Activated naive CD8-positive, alpha-beta T cell treated with anti-CD3 and anti-CD28 coated beads for 36 hours (primary cell): ENCODE measurements at regions not wholly inside any gene's neighbourhood (a gene's known extent, or its start where the extent isn't known, plus 50 kb on each side); places are given as distances from the start of the nearest gene placed in this dataset.
A peak's percentile ranks its signal among the peaks of the same experiment; 100 is the strongest.

ENCODE experiments used
- DNase-seq: peaks from one replicate; pipeline ENCODE4 v3.0.0; 2021
- H3K27ac Mint-ChIP-seq: one replicate; pipeline ENCODE4 v1.8.0; 2022; ENCODE audit warnings: mild to moderate bottlenecking, moderate library complexity, mixed read lengths
- H3K27me3 Mint-ChIP-seq: one replicate; pipeline ENCODE4 v1.8.0; 2022; ENCODE audit warnings: mild to moderate bottlenecking, mixed read lengths
- H3K36me3 Mint-ChIP-seq: one replicate; pipeline ENCODE4 v1.8.0; 2021; ENCODE audit warnings: mild to moderate bottlenecking, mixed read lengths
- H3K4me1 Mint-ChIP-seq: one replicate; pipeline ENCODE4 v1.8.0; 2021; ENCODE audit warnings: mixed read lengths
- H3K4me3 Mint-ChIP-seq: one replicate; pipeline ENCODE4 v1.8.0; 2022; ENCODE audit warnings: mild to moderate bottlenecking, moderate library complexity, mixed read lengths
- H3K9me3 Mint-ChIP-seq: one replicate; pipeline ENCODE4 v1.8.0; 2022; ENCODE audit warnings: mixed read lengths

GRCh38 chr3:158882445-158882844 is 80.6 kb downstream of the MFSD1 start:
- no peak for DNase-seq
- Mint-ChIP-seq H3K27ac (no peak overlapping the region), H3K4me1 (no peaks in the 10 kb centered on the region), H3K4me3 (no peak overlapping the region), H3K36me3 (no peaks in the 10 kb centered on the region), H3K9me3 (peaks cover 14% of the 10 kb centered on the region), H3K27me3 (no peaks in the 10 kb centered on the region)

DNA sequence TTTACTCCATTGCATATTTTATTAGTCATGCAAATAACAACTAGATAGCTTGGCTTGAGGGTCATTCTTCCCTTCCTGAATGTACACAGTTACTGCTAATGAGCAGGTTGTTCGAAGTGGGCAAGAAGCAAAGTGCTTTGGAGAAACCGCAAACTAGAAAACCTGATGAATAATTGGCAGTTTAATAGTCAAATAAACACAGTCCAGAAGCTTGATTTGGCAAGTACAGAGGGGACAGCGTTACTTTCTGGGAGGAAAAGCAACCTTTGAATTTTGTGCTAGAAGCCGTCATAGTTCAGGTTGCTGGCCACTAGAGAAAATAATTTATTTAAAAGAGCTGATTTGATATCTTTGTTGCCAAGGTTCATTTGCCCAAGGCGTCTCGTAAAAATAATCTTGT is 94.9 kb downstream of the MFSD1 start:
- no peak overlapping the region for H3K4me3 Mint-ChIP-seq
- H3K4me1 Mint-ChIP-seq, result no peaks in the 10 kb centered on the region
- H3K36me3 Mint-ChIP-seq, result no peaks in the 10 kb centered on the region
- DNase-seq, result no peak
- no peak overlapping the region for H3K27ac Mint-ChIP-seq
- no peaks in the 10 kb centered on the region for H3K27me3 Mint-ChIP-seq
- no peaks in the 10 kb centered on the region for H3K9me3 Mint-ChIP-seq

- no peaks in the 10 kb centered on the region for H3K9me3 Mint-ChIP-seq
- no peak for DNase-seq
Observed at GRCh38 chr3:158906749-158907148, 104.9 kb downstream of the MFSD1 start.

GRCh38 chr3:158908187-158908734 is 106.4 kb downstream of the MFSD1 start:
- DNase-seq, result no peak
- no peak overlapping the region for H3K4me3 Mint-ChIP-seq
- H3K36me3 Mint-ChIP-seq, result no peaks in the 10 kb centered on the region
- H3K27me3 Mint-ChIP-seq, result peaks cover 7% of the 10 kb centered on the region
- H3K9me3 Mint-ChIP-seq, result no peaks in the 10 kb centered on the region
- H3K4me1 Mint-ChIP-seq, result no peaks in the 10 kb centered on the region
- no peak overlapping the region for H3K27ac Mint-ChIP-seq

More at GRCh38 chr3:158906749-158907148, 104.9 kb downstream of the MFSD1 start:
- Mint-ChIP-seq H3K4me1 (no peaks in the 10 kb centered on the region), H3K4me3 (no peak overlapping the region), H3K36me3 (no peaks in the 10 kb centered on the region), H3K27me3 (peaks cover 7% of the 10 kb centered on the region), H3K27ac (no peak overlapping the region)

DNA sequence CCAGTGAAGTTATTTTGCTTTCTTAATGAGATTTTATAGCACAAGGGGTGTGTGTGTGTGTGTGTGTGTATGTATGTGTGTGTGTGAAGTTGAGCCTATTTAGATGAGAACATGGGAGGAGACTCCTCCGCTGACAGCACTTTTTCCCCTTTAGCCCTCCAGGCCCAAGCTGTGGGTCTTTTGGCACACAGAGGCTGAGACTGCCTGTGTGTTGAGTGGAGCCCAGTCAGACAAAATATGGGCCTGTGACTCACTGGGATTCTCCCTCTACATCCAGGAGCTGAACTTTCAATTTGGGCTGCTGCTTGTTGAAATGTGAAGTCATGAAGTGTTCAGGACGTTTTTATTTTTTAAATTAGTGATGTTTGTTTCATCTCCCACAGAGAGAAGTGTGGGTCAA is 108.0 kb downstream of the MFSD1 start:
- H3K9me3 Mint-ChIP-seq, result no peaks in the 10 kb centered on the region
- no peaks in the 10 kb centered on the region for H3K36me3 Mint-ChIP-seq
- no peak for DNase-seq
- H3K4me1 Mint-ChIP-seq, result no peaks in the 10 kb centered on the region
- no peak overlapping the region for H3K27ac Mint-ChIP-seq
- peaks cover 7% of the 10 kb centered on the region for H3K27me3 Mint-ChIP-seq
- H3K4me3 Mint-ChIP-seq, result no peak overlapping the region

GRCh38 chr3:158911586-158911985 is 109.7 kb downstream of the MFSD1 start:
- H3K4me1 Mint-ChIP-seq, result no peaks in the 10 kb centered on the region

DNA sequence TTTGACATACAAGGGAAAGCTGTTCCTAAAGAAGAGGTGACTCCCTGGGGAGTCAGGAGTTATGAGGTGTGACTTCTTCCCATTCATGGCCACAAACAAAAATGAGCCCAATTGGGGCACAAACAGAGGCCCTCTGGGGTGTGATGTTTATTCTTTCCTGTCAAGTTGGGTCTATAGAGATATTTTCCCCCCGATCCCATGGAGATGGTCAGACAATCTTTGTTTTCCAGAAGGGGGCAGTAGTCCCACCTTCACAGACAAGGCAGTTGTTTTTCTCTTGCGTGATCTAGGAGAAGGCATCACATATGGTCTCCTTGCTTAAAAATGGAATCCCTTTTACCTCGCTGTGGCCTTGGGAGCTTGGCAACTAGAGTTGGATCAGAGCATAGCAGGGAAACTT is 110.3 kb downstream of the MFSD1 start:
- H3K27ac Mint-ChIP-seq, result no peak overlapping the region
- no peak overlapping the region for H3K4me3 Mint-ChIP-seq
- H3K9me3 Mint-ChIP-seq, result no peaks in the 10 kb centered on the region
- DNase-seq, result no peak
- H3K27me3 Mint-ChIP-seq, result no peaks in the 10 kb centered on the region
- H3K36me3 Mint-ChIP-seq, result no peaks in the 10 kb centered on the region
- no peaks in the 10 kb centered on the region for H3K4me1 Mint-ChIP-seq

More at GRCh38 chr3:158911586-158911985, 109.7 kb downstream of the MFSD1 start:
- DNase-seq, result no peak
- H3K27me3 Mint-ChIP-seq, result peaks cover 2% of the 10 kb centered on the region
- no peaks in the 10 kb centered on the region for H3K9me3 Mint-ChIP-seq
- H3K4me3 Mint-ChIP-seq, result no peak overlapping the region
- H3K27ac Mint-ChIP-seq, result no peak overlapping the region
- H3K36me3 Mint-ChIP-seq, result no peaks in the 10 kb centered on the region

DNA sequence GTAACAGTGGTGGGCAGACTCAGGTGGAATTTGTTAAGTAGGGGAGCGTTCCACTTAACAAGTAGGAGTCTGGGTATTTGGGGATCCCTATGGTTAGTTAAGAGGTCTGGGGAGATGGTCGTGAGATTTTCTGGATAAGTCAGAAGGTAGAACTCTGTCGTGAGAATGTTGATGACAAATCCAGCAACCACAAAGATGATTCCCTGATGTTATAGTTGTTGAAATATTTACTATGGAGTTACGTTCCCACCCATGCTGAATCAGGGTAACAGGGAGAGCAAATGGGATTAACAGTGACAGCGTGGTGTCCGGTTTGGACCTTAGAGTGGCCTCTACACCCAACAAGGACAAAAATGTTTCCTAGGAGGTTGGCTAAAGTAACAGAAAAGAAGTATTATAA is 110.8 kb downstream of the MFSD1 start:
- no peak for DNase-seq
- Mint-ChIP-seq H3K9me3 (no peaks in the 10 kb centered on the region), H3K4me1 (no peaks in the 10 kb centered on the region), H3K27me3 (no peaks in the 10 kb centered on the region), H3K36me3 (no peaks in the 10 kb centered on the region), H3K27ac (no peak overlapping the region), H3K4me3 (no peak overlapping the region)

DNA sequence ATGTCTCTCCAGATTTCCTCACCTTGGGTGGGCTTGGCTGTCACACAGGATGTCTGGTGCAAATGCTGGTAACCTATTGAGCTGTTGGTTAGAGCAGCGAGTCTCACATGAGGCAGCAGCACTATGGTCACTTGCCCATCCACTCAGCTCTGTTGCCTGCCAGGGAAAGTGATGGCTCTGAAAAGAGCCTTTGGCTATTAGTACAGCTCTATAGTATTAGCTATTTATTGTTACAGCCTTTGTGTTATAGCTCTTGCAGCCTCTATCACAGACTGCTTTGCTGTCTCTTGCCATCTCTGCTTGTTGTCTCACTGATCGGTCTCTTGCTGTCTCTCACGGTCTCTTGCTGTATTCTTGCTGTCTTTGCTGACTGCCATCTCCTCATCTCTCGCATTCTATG is 114.3 kb downstream of the MFSD1 start:
- no peaks in the 10 kb centered on the region for H3K4me1 Mint-ChIP-seq
- DNase-seq, result no peak
- H3K27me3 Mint-ChIP-seq, result no peaks in the 10 kb centered on the region
- H3K27ac Mint-ChIP-seq, result no peak overlapping the region
- H3K36me3 Mint-ChIP-seq, result no peaks in the 10 kb centered on the region
- H3K4me3 Mint-ChIP-seq, result no peak overlapping the region
- no peaks in the 10 kb centered on the region for H3K9me3 Mint-ChIP-seq

DNA sequence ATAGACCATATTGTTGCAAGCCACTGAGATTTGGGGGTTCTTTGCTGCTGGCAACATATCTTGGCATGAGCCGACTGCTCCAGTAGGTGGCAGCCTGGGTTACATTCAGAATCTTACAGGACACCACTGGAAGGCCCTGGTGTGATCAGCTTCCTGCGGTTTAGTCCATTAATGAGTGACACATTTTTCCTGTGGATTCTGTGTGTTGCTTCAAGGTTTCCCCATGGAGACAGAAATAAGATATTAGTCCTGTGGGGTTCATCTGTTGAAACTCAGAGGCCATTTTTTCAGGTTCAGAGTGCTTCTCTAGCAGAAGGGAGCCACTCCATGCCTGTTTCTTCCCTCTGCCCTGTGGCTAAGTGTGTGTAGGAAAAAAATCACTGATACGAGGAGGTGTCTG is 116.2 kb downstream of the MFSD1 start:
- H3K27ac Mint-ChIP-seq, result no peak overlapping the region
- H3K4me1 Mint-ChIP-seq, result no peaks in the 10 kb centered on the region
- H3K36me3 Mint-ChIP-seq, result no peaks in the 10 kb centered on the region
- no peak overlapping the region for H3K4me3 Mint-ChIP-seq
- peak; percentile 12 for DNase-seq
- no peaks in the 10 kb centered on the region for H3K27me3 Mint-ChIP-seq
- H3K9me3 Mint-ChIP-seq, result no peaks in the 10 kb centered on the region

DNA sequence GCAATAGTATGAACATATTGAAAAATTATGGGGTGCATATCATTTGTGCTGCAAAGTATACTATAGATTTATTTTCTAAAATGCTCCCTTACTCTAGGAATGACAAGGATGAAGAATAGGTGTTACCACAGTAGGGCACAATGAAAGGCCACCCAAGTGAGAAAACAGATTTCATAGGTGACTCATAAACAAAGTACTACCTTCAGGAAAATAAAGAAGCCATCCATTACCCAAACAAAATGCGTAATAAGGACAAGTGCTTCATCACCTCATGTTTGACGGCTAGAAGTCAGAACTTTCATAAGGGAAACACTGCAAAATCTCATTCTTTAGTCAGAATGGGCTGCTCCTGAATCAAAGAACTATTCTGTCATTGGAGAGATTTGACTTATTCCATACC is 116.6 kb downstream of the MFSD1 start:
- no peaks in the 10 kb centered on the region for H3K36me3 Mint-ChIP-seq
- H3K9me3 Mint-ChIP-seq, result no peaks in the 10 kb centered on the region
- no peak overlapping the region for H3K27ac Mint-ChIP-seq
- no peak overlapping the region for H3K4me3 Mint-ChIP-seq
- no peaks in the 10 kb centered on the region for H3K4me1 Mint-ChIP-seq
- no peaks in the 10 kb centered on the region for H3K27me3 Mint-ChIP-seq
- no peak for DNase-seq

DNA sequence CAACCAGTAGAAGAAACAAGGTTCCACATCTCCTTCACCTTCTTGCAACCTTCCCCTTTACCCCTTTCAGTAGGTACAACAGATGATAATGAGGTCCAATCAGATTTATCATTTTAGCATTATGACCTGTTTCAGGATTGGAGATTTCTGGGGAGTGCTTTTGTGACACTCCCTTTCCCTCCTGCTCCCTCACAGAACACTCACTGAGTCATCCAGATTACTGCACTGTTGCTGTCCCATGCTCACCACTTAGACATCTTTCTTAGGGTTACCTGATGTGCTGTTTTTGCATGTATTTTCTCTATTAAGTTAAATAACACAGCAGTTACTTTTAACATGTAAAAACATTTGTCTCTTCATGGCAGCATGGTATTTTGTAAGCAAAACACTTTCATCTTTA is 118.5 kb downstream of the MFSD1 start:
- no peaks in the 10 kb centered on the region for H3K36me3 Mint-ChIP-seq
- H3K4me3 Mint-ChIP-seq, result no peak overlapping the region
- no peak overlapping the region for H3K27ac Mint-ChIP-seq
- no peak for DNase-seq
- H3K27me3 Mint-ChIP-seq, result no peaks in the 10 kb centered on the region
- no peaks in the 10 kb centered on the region for H3K4me1 Mint-ChIP-seq
- no peaks in the 10 kb centered on the region for H3K9me3 Mint-ChIP-seq

- no peak for DNase-seq
- H3K9me3 Mint-ChIP-seq, result no peaks in the 10 kb centered on the region
- H3K27me3 Mint-ChIP-seq, result no peaks in the 10 kb centered on the region
- H3K27ac Mint-ChIP-seq, result no peak overlapping the region
- no peak overlapping the region for H3K4me3 Mint-ChIP-seq
- peaks cover 4% of the 10 kb centered on the region for H3K4me1 Mint-ChIP-seq
- H3K36me3 Mint-ChIP-seq, result no peaks in the 10 kb centered on the region
Observed at GRCh38 chr3:158925021-158925420, 123.2 kb downstream of the MFSD1 start.

DNA sequence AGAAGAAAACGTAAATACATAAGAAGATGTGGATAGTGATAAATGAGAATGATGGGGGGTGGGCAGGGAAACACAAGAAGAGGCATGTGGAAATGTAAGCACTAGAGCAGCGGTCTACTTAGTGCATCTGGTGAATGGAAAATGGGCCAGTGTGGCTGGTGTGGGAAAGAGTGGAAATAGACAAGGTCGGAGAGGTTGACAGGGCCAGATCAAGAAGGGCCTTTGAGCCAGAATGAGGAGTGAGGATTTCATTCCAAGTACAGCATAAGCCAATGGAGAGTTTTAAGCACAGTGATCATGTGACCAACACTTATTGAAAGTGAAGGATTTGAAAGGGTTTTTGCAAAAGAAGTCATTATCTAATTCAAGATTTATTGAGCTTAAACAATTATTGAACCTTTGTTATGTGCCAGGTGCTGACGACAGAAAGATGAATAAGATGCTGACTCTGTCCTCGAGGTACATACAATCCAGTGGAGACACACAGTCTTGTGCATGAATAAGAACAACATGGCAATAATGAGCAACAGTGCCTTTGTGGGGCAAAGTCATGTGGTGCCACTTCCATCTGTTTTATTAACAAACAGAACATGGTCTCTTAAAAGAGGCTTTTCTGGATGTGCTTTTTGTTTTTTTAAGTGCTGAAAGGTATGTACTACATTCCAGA is 124.1 kb downstream of the MFSD1 start:
- H3K4me3 Mint-ChIP-seq, result no peak overlapping the region
- no peaks in the 10 kb centered on the region for H3K27me3 Mint-ChIP-seq
- H3K27ac Mint-ChIP-seq, result no peak overlapping the region
- no peak for DNase-seq
- peaks cover 4% of the 10 kb centered on the region for H3K4me1 Mint-ChIP-seq
- H3K36me3 Mint-ChIP-seq, result no peaks in the 10 kb centered on the region
- H3K9me3 Mint-ChIP-seq, result no peaks in the 10 kb centered on the region

- no peaks in the 10 kb centered on the region for H3K4me1 Mint-ChIP-seq
- no peak for DNase-seq
- no peaks in the 10 kb centered on the region for H3K36me3 Mint-ChIP-seq
Observed at GRCh38 chr3:158935846-158936245, 134.0 kb downstream of the MFSD1 start.

GRCh38 chr3:158936530-158937113 is 134.8 kb downstream of the MFSD1 start:
- H3K36me3 Mint-ChIP-seq, result no peaks in the 10 kb centered on the region
- H3K9me3 Mint-ChIP-seq, result peaks cover 24% of the 10 kb centered on the region

More at GRCh38 chr3:158935846-158936245, 134.0 kb downstream of the MFSD1 start:
- no peak overlapping the region for H3K4me3 Mint-ChIP-seq
- H3K27me3 Mint-ChIP-seq, result peaks cover 13% of the 10 kb centered on the region
- peaks cover 20% of the 10 kb centered on the region for H3K9me3 Mint-ChIP-seq
- no peak overlapping the region for H3K27ac Mint-ChIP-seq

More at GRCh38 chr3:158936530-158937113, 134.8 kb downstream of the MFSD1 start:
- Mint-ChIP-seq H3K4me1 (no peaks in the 10 kb centered on the region), H3K27ac (no peak overlapping the region), H3K4me3 (no peak overlapping the region), H3K27me3 (peaks cover 13% of the 10 kb centered on the region)
- DNase-seq, result no peak
